ENCODE measurements at regions not wholly inside any gene's neighbourhood (a gene's known extent, or its start where the extent isn't known, plus 50 kb on each side); places are given as distances from the start of the nearest gene placed in this dataset.

GRCh38 chr4:175871774-175872405 is 59.8 kb upstream of the GPM6A start:
- Histone ChIP-seq H2AFZ (ENCODE audit: low read depth, low read length) (no peak overlapping the region), H3K27me3 (ENCODE audit: insufficient read depth, low read length) (no peaks in the 10 kb centered on the region), H3K4me1 (ENCODE audit: insufficient read depth, low read length) (no peaks in the 10 kb centered on the region), H3K4me3 (ENCODE audit: low read length) (no peak overlapping the region), H3K36me3 (ENCODE audit: insufficient read depth, low read length) (no peaks in the 10 kb centered on the region), H3K9me3 (ENCODE audit: low read length) (peaks cover 3% of the 10 kb centered on the region)

GRCh38 chr4:175873707-175874106 is 61.6 kb upstream of the GPM6A start:
- H3K36me3 ChIP-seq (ENCODE audit: insufficient read depth, low read length) = no peaks in the 10 kb centered on the region
- H3K4me1 ChIP-seq (ENCODE audit: insufficient read depth, low read length) = no peaks in the 10 kb centered on the region
- no peak overlapping the region for H2AFZ ChIP-seq (ENCODE audit: low read depth, low read length)
- H3K4me3 ChIP-seq (ENCODE audit: low read length) = no peak overlapping the region
- no peaks in the 10 kb centered on the region for H3K27me3 ChIP-seq (ENCODE audit: insufficient read depth, low read length)
- peaks cover 4% of the 10 kb centered on the region for H3K9me3 ChIP-seq (ENCODE audit: low read length)

GRCh38 chr4:175874306-175874705 is 62.2 kb upstream of the GPM6A start:
- H3K4me1 ChIP-seq (ENCODE audit: insufficient read depth, low read length) = no peaks in the 10 kb centered on the region

GRCh38 chr4:175875993-175876771 is 64.1 kb upstream of the GPM6A start:
- Histone ChIP-seq H3K9me3 (ENCODE audit: low read length) (peaks cover 7% of the 10 kb centered on the region), H3K4me3 (ENCODE audit: low read length) (no peak overlapping the region), H3K36me3 (ENCODE audit: insufficient read depth, low read length) (no peaks in the 10 kb centered on the region)

More at GRCh38 chr4:175874306-175874705, 62.2 kb upstream of the GPM6A start:
- Histone ChIP-seq H3K36me3 (ENCODE audit: insufficient read depth, low read length) (no peaks in the 10 kb centered on the region), H3K27me3 (ENCODE audit: insufficient read depth, low read length) (no peaks in the 10 kb centered on the region), H3K4me3 (ENCODE audit: low read length) (no peak overlapping the region), H3K9me3 (ENCODE audit: low read length) (peaks cover 7% of the 10 kb centered on the region), H2AFZ (ENCODE audit: low read depth, low read length) (no peak overlapping the region)

GRCh38 chr4:175882891-175883290 is 70.8 kb upstream of the GPM6A start:
- H3K27me3 ChIP-seq (ENCODE audit: insufficient read depth, low read length) = no peaks in the 10 kb centered on the region
- H3K9me3 ChIP-seq (ENCODE audit: low read length) = peaks cover 7% of the 10 kb centered on the region
- H2AFZ ChIP-seq (ENCODE audit: low read depth, low read length) = no peak overlapping the region
- no peak overlapping the region for H3K4me3 ChIP-seq (ENCODE audit: low read length)
- H3K4me1 ChIP-seq (ENCODE audit: insufficient read depth, low read length) = no peaks in the 10 kb centered on the region
- H3K36me3 ChIP-seq (ENCODE audit: insufficient read depth, low read length) = no peaks in the 10 kb centered on the region

More at GRCh38 chr4:175875993-175876771, 64.1 kb upstream of the GPM6A start:
- H3K27me3 ChIP-seq (ENCODE audit: insufficient read depth, low read length) = no peaks in the 10 kb centered on the region
- no peaks in the 10 kb centered on the region for H3K4me1 ChIP-seq (ENCODE audit: insufficient read depth, low read length)
- H2AFZ ChIP-seq (ENCODE audit: low read depth, low read length) = no peak overlapping the region

GRCh38 chr4:175884048-175884447 is 72.0 kb upstream of the GPM6A start:
- H3K9me3 ChIP-seq (ENCODE audit: low read length) = peaks cover 3% of the 10 kb centered on the region
- no peaks in the 10 kb centered on the region for H3K4me1 ChIP-seq (ENCODE audit: insufficient read depth, low read length)
- no peak overlapping the region for H3K4me3 ChIP-seq (ENCODE audit: low read length)
- H2AFZ ChIP-seq (ENCODE audit: low read depth, low read length) = no peak overlapping the region
- no peaks in the 10 kb centered on the region for H3K36me3 ChIP-seq (ENCODE audit: insufficient read depth, low read length)
- no peaks in the 10 kb centered on the region for H3K27me3 ChIP-seq (ENCODE audit: insufficient read depth, low read length)

- Histone ChIP-seq H3K4me1 (ENCODE audit: insufficient read depth, low read length) (no peaks in the 10 kb centered on the region), H2AFZ (ENCODE audit: low read depth, low read length) (no peak overlapping the region), H3K36me3 (ENCODE audit: insufficient read depth, low read length) (no peaks in the 10 kb centered on the region), H3K9me3 (ENCODE audit: low read length) (no peaks in the 10 kb centered on the region), H3K27me3 (ENCODE audit: insufficient read depth, low read length) (no peaks in the 10 kb centered on the region), H3K4me3 (ENCODE audit: low read length) (no peak overlapping the region)
Measured at GRCh38 chr4:175891231-175891630, 79.2 kb upstream of the GPM6A start.

GRCh38 chr4:175891851-175892250 is 79.8 kb upstream of the GPM6A start:
- Histone ChIP-seq H3K36me3 (ENCODE audit: insufficient read depth, low read length) (no peaks in the 10 kb centered on the region), H3K9me3 (ENCODE audit: low read length) (no peaks in the 10 kb centered on the region), H3K4me1 (ENCODE audit: insufficient read depth, low read length) (no peaks in the 10 kb centered on the region), H2AFZ (ENCODE audit: low read depth, low read length) (no peak overlapping the region), H3K4me3 (ENCODE audit: low read length) (no peak overlapping the region), H3K27me3 (ENCODE audit: insufficient read depth, low read length) (no peaks in the 10 kb centered on the region)

- H3K9me3 ChIP-seq (ENCODE audit: low read length) = peaks cover 3% of the 10 kb centered on the region
- no peak overlapping the region for H3K4me3 ChIP-seq (ENCODE audit: low read length)
- no peak overlapping the region for H2AFZ ChIP-seq (ENCODE audit: low read depth, low read length)
- H3K4me1 ChIP-seq (ENCODE audit: insufficient read depth, low read length) = peaks cover 13% of the 10 kb centered on the region
- no peaks in the 10 kb centered on the region for H3K27me3 ChIP-seq (ENCODE audit: insufficient read depth, low read length)
- H3K36me3 ChIP-seq (ENCODE audit: insufficient read depth, low read length) = no peaks in the 10 kb centered on the region
Measured at GRCh38 chr4:175905925-175906324, 93.9 kb upstream of the GPM6A start.

- H3K4me1 ChIP-seq (ENCODE audit: insufficient read depth, low read length) = peaks cover 13% of the 10 kb centered on the region
- H3K27me3 ChIP-seq (ENCODE audit: insufficient read depth, low read length) = no peaks in the 10 kb centered on the region
- no peak overlapping the region for H3K4me3 ChIP-seq (ENCODE audit: low read length)
- peaks cover 3% of the 10 kb centered on the region for H3K9me3 ChIP-seq (ENCODE audit: low read length)
- no peaks in the 10 kb centered on the region for H3K36me3 ChIP-seq (ENCODE audit: insufficient read depth, low read length)
- no peak overlapping the region for H2AFZ ChIP-seq (ENCODE audit: low read depth, low read length)
Measured at GRCh38 chr4:175906384-175906783, 94.3 kb upstream of the GPM6A start.

- Histone ChIP-seq H3K36me3 (ENCODE audit: insufficient read depth, low read length) (no peaks in the 10 kb centered on the region), H3K4me1 (ENCODE audit: insufficient read depth, low read length) (peaks cover 13% of the 10 kb centered on the region), H3K4me3 (ENCODE audit: low read length) (no peak overlapping the region), H3K9me3 (ENCODE audit: low read length) (no peaks in the 10 kb centered on the region), H2AFZ (ENCODE audit: low read depth, low read length) (no peak overlapping the region), H3K27me3 (ENCODE audit: insufficient read depth, low read length) (no peaks in the 10 kb centered on the region)
Measured at GRCh38 chr4:175910700-175911099, 98.6 kb upstream of the GPM6A start.

GRCh38 chr4:175916626-175917351 is 104.7 kb upstream of the GPM6A start:
- H3K27me3 ChIP-seq (ENCODE audit: insufficient read depth, low read length) = no peaks in the 10 kb centered on the region
- H3K36me3 ChIP-seq (ENCODE audit: insufficient read depth, low read length) = no peaks in the 10 kb centered on the region
- no peaks in the 10 kb centered on the region for H3K9me3 ChIP-seq (ENCODE audit: low read length)
- H3K4me3 ChIP-seq (ENCODE audit: low read length) = no peak overlapping the region
- peaks cover 5% of the 10 kb centered on the region for H3K4me1 ChIP-seq (ENCODE audit: insufficient read depth, low read length)
- H2AFZ ChIP-seq (ENCODE audit: low read depth, low read length) = no peak overlapping the region

- no peak overlapping the region for H2AFZ ChIP-seq (ENCODE audit: low read depth, low read length)
- H3K4me3 ChIP-seq (ENCODE audit: low read length) = no peak overlapping the region
- no peaks in the 10 kb centered on the region for H3K27me3 ChIP-seq (ENCODE audit: insufficient read depth, low read length)
- H3K4me1 ChIP-seq (ENCODE audit: insufficient read depth, low read length) = peaks cover 5% of the 10 kb centered on the region
- peaks cover 1% of the 10 kb centered on the region for H3K9me3 ChIP-seq (ENCODE audit: low read length)
- H3K36me3 ChIP-seq (ENCODE audit: insufficient read depth, low read length) = no peaks in the 10 kb centered on the region
Measured at GRCh38 chr4:175927121-175927520, 115.1 kb upstream of the GPM6A start.

Data from neuron (in vitro differentiated cells).